T-helper 2 cell (primary cell): ENCODE measurements at regions not wholly inside any gene's neighbourhood (a gene's known extent, or its start where the extent isn't known, plus 50 kb on each side); places are given as distances from the start of the nearest gene placed in this dataset.
A peak's percentile ranks its signal among the peaks of the same experiment; 100 is the strongest.
"Not testable (repeated sequence)": the region's sequence is repeated elsewhere in the genome, so short reads cannot be mapped to it uniquely, and the experiment has no call there.

ENCODE experiments used
- DNase-seq, 5 experiments: peaks; one replicate each; pipeline versions ENCODE4 v3.0.0 to v3.0.0-alpha.2; 2012 to 2022

DNA sequence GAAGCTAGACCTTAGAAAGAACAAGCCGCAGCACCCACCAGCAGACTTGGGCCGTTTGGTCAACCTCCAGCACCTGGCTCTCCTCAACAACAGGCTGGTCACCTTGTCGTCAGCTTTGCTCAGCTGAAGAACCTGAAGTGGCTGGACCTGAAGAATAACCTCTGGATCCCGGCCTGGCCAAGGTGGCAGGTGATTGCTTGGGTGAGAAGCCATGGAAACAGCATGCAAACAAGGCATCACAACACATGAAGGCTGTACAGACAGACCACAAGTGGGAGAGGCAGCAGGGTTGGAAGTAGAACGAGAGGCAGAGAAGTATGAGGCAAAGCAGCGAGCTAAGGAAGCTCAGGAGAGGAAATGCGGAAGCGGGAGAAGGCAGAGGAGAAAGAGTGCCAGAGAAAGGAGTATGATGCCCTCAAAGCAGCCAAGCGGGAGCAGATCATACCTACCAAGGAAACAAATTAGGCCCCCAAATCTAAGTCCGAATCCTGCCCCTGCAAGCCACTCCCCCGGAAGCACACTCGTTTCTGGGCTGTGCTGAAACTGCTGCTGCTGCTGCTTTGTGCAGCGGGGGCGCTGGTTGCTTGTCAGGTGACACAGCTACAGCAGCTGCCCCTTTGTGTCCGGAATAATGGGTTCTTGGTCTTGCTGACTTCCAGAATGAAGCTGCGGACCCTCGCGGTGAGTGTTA is 121.6 kb upstream of the LGSN start:
- peak in 1 of 5 experiments; percentile 41 for DNase-seq

DNA sequence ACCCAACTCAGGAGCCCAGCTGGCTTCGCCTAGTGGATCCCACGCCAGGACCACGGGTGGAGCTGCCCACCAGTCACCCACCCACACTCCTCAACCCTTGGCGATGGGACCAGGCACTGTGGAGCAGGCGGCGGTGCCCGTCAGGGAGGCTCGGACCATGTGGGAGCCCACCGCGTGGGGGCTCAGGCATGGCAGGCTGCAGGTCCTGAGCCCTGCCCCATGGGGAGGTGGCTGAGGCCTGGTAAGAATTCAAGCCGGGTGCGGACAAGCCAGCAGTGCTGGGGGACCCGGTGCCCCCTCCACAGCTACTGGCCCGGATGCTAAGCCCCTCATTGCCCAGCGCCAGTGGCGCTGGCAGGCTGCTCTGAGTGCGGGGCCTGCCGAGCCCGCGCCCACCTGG is 123.1 kb upstream of the LGSN start:
- DNase-seq: no peak

DNA sequence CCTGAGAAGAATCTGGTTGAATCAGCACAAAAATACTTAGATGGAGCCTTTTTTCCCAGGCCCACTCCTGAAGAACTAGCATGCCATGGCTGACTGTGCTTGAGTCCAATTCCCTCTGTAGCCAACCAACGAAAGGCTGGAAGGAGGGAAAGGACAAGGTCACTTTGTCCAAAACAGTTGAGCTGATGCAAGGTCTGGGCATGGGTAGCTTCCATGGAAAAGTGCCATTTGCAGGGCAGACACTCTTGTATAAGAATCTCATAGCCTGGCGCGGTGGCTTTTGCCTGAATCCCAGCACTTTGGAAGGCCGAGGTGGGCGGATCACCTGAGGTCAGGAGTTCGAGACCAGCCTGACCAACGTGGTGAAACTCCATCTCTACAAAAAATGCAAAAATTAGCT is 125.0 kb upstream of the LGSN start:
- DNase-seq: no peak

DNA sequence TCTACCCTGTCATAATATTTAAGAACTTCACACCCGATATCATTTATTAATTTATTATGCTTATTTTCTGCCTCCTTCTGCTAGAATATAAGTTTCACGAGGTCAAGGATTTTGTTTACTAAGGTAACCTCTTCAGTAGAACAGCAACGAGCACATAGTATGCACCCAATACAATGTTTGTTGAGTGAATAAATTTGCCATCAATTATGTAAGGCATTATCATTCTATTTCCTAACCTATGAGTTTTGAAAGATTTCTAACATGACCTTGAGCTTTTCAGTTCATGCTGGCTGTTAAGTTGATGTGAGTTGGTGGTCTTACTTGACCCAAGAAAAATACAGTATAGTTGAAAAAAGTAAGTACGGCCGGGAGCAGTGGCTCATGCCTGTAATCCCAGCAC is 125.9 kb upstream of the LOC128125822 start:
- DNase-seq: no peak

DNA sequence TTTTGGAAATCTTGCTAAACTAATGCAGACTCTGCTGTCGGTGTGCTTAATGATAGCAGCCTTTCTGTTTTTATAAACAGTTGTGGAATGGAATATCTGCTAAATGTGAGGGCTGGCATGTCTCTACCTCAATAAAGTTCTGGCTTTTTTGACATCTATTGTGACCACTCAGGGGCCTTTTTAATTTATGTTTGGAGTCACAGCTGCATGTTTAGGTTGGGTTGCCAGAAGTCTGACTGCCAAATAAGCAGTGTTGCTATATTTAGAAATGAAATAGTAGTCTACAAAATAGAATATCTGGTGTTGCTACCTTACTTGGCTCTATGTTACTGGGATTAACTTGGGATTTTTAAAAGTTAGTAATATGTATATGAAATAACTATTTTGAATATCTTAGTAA is 125.1 kb upstream of the LOC128125822 start:
- DNase-seq: no peak

DNA sequence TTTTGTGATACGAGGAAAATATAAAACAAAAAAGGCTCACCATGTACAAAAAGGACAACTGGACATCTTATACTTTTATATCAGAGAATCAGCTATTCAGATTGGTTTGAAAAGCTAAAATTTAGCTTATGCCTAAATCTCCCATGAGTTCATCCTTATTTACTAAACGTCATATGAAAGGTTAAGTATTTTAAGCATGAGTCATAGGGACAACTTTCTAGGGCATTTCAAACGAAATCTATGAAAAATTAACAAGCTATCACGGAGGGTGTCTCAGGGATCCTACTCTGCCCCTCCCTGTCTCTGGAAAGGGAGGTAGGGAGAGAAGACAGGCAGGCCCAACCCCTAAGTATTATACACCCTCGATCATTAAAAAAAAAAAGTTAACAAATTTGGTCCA is 124.1 kb upstream of the LOC128125822 start:
- no peak for DNase-seq

DNA sequence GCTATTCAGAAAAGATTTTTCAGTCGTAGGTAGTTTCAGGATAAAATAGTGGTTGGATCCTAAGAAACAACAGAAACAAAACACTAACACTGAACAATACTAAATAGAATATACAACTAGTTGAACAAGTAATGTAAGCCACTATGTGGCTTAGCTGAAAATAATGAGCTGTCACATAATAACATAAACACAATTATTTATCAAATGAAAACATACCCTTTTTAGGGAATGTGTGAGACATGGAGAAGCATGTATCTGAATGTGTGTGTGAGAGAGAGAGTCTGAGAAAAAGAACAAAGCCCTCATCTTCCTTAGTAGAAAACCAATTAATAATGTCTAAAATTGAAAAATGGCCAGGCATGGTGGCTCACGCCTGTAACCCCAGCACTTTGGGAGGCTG is 122.6 kb upstream of the LOC128125822 start:
- DNase-seq: no peak

DNA sequence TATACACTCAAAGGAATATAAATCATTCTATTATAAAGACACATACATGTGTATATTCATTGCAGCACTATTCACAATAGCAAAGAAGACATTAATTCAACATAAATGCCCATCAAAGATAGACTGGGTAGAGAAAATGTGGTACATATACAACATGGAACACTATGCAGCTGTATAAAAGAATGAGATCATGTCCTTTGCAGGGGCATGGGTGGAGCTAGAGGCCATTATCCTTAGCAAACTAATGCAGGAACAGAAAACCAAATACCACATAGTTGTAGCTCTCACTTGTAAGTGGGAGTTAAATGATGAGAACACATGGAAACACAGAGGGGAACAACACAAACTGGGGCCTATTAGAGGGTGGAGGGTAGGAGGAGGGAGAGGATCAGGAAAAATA is 121.0 kb upstream of the LOC128125822 start:
- no peak for DNase-seq

DNA sequence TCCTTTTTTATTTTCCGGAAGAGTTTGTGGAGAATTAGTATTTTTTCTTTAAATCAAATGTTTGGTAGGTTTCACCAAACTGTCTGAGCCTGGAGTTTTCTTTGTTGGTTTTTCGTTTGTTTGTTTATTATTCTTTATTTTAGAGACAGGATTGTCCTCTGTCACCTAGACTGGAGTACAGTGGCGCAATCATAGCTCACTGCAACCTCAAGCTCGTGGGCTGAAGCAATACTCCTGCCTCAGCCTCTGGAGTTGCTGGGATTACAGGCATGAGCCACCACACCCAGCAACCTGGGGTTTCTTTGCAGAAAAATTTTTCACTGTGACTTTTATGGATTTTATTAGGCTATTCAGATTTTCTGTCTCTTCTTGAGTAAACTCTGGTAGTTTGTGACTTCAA is 120.2 kb upstream of the LOC128125822 start:
- DNase-seq: no peak

DNA sequence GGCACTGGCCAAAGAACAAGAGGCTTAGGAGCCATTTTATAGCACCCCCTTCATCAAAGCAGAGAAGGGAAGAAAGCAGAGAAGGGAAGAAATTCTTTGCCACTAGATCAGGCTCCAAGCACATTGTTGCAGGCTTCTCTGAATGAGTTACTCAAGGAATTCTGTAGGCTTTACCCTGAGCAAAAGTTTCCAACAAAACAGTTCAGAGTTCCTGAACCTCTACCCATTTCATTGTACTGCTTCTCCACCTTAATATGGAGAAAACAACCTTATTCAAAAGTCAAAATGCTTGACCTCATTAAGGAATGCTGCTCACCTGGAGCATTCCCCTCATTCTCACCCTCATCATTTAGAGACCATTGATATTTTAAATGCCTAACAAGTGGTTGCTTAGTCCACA is 115.5 kb upstream of the LOC128125822 start:
- no peak for DNase-seq

DNA sequence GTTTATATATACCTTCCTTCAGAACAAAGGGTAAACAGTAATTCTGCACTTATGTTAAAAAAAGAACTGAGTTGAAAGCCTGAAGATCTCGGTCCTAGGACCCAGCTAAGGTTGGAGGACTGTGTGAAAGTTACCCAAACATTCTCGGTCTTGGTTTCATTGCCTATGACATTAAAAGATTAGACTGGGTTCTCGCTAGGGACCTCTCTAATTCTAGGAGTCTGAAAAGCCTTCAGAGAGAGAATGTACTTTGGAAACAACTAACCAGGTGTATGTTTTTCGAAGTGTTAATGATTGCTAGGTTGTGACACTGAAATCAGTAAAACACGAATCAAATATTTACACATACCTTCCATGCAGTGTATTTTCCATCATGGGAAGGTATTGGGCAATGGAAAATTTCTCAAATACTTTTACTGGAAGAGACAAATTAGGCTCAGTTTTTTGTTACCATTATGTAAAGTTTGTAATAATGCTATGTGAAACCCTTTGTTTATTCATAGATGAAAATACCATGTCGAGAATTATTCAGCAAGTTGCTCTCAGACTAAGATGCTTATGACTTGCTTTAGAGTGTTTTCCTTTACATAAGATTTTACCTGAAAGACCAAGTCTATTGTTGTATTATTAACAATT is 113.7 kb upstream of the LOC128125822 start:
- DNase-seq: no peak

DNA sequence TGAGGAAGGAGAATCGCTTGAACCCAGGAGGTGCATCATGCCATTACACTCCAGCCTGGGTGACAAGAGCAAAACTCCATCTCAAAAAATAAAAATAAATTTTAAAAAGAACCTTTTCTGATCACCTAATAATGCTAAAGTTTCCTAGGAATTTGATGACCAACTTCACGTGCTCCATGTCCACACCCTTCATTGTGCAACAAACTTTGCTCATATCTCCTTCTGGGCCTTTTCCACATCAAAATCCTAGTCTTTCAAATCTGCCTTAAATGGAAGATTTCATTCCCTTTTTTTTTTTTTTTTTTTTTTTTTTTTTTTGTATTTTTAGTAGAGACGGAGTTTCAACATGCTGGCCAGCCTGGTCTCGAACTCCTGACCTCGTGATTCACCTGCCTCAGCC is 112.5 kb upstream of the LOC128125822 start:
- DNase-seq: no peak

DNA sequence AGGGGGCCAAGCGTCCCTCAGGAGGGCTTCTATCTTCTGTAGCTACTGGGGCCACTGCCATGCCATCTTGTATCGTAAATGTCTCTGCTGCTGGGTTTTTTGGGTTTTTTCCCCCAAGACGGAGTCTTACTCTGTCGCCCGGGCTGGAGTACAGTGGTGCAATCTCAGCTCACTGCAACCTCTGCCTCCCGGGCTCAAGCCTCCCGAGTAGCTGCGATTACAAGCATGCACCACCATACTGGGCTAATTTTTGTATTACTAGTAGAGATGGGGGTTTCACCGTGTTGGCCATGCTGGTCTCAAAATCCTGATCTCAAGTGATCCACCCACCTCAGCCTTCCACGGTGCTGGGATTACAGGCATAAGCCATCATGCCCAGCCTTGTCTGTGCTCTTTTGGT is 111.3 kb upstream of the LOC128125822 start:
- no peak for DNase-seq

DNA sequence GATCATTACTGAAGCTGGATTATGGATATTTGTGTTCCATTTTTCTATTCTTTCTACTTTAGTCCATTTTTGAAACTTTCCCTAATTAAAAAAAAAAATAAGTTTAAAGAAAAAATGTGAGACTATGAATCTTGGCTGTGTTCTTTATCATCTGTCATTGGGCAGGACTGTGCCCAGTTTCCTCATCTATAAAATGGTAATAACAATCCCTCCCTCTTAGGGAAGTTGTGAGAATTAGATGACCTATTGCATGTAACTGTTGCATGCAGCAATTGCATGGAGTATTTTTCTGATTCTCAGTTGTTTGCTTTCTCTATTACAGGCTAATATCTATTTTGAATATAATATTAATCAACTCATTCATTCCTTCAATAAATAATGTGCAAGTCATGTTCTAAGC is 108.2 kb upstream of the LOC128125822 start:
- no peak for DNase-seq

DNA sequence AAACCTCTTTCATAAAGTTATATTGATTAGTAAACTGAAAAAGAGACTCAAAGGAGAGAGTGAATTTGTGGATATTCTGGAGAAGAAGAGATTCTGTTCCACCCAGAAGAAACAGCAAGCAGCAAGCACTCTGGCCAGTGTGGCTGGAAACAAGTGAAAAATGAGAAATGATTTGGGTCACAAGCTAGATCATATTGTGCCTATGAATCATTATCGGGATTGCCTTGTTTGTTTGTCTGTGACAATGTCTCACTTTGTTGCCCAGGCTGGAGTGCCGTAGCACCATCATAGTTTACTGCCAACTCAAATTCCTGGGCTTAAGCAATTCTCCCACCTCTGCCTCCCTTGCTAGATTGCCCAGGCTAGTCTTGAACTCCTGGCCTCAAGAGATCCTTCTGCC is 106.5 kb upstream of the LOC128125822 start:
- no peak for DNase-seq

DNA sequence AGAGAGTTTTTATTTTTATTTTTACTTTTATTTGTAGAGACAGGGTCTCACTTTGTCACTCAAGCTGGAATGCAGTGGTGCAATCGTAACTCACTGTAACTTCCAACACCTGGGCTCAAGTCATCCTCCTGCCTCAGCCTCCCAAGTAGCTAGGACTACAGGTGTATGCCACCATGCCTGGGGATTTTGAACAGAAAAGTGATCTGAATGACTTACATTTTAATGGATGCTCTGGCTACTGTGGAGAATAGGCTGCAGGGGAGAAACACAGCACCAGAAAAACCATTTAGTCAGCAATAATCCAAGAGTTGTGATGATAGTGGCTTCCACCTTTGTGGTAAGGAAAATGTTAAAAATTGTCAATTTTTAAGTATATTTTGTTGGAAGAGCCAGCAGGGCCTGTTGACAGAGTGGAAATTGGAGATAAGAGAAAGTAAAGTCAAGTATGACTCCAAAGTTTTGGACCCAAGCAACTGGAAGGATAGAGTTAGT is 106.0 kb upstream of the LOC128125822 start:
- no peak for DNase-seq

DNA sequence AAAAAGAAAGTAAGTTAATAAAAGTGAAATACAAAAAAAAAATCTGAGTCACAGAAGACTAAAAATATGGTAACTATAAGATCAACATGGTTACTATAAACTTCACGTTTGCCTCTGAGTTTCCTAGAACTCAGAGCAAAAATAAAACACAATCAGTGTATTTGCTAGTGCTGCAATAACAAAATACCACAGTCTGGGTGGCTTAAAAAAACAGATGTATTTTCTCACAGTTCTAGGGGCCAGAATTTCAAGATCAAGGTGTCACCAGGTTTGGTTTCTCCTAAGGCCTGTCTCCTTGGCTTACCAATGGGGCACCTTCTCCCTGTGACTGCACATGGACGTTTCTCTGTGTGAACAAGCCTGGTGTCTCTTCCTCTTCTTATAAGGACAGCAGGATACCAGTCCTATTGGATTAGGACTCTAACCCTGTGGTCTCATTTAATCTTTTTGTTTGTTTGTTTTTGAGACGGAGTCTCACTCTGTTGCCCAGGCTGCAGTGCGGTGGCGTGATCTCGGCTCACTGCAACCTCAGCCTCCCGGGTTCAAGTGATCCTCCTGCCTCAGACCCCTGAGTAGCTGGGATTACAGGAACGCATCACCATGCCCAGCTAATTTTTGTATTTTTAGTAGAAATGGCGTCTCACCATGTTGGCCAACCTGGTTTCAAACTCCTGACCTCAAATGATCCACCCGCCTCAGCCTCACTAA is 104.9 kb upstream of the LOC128125822 start:
- DNase-seq: no peak

DNA sequence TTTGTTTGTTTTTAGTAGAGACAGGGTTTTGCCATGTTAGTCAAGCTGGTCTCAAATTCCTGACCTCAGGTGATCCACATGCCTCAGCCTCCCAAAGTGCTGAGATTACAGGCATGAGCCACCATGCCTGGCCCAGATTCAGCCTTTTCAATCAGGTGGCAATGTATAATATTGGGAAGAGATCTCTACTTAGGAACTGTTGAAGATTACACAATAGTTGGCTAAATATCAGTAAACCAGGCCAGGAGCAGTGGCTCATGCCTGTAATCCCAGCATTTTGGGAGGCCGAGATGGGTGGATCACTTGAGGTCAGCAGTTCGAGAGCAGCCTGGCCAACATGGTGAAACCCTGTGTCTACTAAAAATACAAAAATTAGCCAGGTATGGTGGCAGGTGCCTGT is 101.1 kb upstream of the LOC128125822 start:
- DNase-seq: not testable (repeated sequence)

DNA sequence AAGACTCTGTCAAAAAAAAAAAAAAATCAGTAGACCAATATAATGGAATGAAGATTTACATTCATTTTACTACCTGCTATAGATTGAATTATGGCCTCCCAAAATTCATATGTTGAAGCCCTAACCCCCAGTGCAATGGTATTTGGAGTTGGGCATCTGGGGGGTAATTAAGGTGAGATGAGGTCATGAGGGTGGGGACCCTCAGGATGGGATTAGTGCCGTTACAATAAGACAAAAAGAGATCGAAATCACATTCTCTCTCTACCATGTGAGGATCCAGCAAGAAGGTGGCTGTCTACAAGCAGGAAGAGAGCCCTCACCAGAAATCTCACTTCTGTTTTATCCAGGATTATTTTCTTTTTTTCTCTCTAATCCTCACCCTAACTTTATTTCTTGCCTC is 100.6 kb upstream of the LOC128125822 start:
- DNase-seq: no peak

DNA sequence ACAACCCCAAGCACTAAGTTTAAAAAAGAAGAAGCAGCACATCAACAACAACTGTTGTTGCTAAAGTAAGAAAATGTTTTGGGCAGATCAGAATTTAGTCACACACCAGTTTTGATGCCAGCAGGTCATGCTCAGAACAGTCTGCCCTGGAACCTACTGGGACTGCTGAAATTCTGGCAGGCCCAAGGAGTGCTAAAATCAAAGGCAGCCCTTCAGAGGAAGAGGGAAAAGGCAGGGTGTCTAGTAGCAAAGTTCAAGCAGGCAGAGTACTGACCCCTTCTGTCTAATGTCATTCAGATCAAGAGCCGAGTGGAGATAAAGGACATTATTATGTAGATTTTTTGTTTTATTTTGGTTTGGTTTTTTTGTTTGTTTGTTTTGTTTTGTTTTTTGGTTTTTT is 96.6 kb upstream of the LOC128125822 start:
- DNase-seq: no peak

DNA sequence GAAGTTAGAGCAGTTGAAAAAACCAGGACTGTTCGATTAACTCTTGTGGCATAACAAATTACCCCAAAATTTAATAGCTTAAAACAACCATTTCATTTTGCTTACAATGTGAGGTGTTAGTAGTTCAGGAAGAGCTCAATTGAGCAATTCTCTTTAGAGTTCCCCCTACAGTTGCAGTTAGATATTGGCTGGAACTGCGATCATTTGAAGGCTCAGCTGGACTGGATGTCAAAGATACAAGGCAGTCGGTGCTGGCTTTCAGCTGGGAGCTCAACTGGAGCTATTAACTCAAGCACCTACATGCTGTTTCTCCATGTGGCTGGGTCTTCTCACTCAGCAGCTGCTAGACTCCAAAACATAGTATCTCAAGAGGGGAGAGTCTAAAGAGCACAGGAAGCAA is 96.0 kb upstream of the LOC128125822 start:
- DNase-seq: no peak

DNA sequence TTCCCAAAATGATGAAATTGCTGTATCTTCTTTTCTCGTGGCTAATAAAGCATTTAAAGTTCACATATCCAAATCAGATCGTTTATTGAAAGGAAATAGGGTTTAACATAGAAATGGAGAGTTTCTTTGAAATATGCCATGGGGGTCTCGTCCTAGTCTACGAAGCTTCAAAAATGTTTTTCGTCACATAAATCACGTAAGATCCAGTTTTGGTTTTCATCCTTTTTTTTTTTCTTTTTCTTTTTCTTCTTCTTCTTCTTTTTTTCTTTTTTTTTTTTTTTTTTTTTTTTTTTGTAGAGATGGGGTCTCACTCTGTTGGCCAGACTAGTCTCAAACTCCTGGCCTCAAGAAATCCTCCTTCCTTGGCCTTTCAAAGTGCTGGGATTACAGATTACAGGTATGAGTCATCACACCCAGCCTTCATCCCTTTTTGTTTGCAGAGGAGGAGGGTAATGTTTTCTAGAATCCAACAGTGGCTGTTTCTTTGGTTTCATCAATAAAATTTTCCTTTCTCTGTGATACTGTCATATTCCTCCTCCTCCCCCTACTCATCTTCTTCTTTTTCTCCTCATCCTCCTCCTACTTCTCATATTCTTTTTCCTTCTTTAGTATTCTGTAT is 94.7 kb upstream of the LOC128125822 start:
- DNase-seq: no peak

DNA sequence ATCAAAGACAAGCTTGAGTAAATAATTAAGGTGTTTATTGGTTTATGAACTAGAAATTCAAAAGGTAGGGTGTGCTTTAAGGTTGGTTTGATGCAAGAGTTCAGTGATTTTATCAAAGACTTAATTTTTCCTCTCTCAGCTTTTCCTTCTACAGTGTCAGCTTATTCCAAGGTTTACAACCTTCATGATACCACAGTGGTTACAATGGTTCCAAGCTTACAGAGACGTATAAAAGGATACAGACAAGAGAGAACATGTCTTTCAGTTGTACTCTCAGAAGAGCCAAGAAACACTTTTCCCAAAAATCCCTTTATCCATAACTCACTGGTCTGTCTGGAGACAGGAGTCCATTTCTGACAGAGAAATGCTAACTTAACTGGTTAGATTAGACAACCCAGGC is 93.5 kb upstream of the LOC128125822 start:
- DNase-seq: no peak

DNA sequence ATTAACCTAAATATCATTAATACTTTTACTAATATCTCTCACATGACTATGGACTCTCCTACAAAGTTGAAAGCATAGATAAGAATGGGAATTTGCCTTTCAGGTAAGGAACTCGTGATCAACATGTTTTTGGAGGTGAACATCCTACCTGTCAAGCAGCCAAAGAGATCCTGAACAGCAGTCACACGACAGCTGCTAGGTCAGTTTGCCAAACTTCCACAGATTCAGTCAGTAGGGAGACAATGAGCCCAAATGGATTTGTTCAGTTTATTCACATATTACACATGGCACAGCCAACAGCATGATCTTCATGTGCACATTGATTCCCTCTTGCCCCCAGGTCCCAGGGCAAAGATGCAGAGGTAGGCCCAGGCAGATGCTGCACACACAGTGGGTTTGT is 86.1 kb upstream of the LOC128125822 start:
- no peak for DNase-seq
